ENCODE measurements at regions not wholly inside any gene's neighbourhood (a gene's known extent, or its start where the extent isn't known, plus 50 kb on each side); places are given as distances from the start of the nearest gene placed in this dataset.
"Not testable (repeated sequence)": the region's sequence is repeated elsewhere in the genome, so short reads cannot be mapped to it uniquely, and the experiment has no call there.

- DNase-seq (ENCODE audit: low spot score) = no peak
These were observed 384.2 kb downstream of the DTWD2 start for GRCh38 chr5:118604106-118604505.

GRCh38 chr5:118603278-118603677, 385.1 kb downstream of the DTWD2 start:
- no peak for DNase-seq (ENCODE audit: low spot score)

DNA sequence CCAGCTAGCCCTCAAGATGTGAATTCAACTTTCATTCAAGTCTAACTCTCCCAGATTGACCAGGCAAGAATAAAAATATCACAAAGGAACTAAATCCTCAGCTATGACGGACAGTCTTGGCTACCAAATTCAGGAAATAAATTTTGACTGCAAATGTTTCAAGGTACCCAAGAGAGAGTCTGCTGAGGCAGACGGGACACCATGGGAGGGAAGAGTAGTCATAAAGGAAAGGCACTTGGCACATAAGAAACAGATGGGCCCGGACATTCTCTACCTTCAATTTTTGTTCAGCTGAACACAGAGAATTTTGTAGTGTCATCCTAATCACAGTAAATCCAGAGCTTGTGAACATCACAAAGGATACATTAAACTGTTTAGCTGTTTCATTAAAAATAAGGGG, 390.0 kb downstream of the DTWD2 start:
- no peak for DNase-seq (ENCODE audit: low spot score)

GRCh38 chr5:118597543-118597942, 390.8 kb downstream of the DTWD2 start:
- no peak for DNase-seq (ENCODE audit: low spot score)

DNA sequence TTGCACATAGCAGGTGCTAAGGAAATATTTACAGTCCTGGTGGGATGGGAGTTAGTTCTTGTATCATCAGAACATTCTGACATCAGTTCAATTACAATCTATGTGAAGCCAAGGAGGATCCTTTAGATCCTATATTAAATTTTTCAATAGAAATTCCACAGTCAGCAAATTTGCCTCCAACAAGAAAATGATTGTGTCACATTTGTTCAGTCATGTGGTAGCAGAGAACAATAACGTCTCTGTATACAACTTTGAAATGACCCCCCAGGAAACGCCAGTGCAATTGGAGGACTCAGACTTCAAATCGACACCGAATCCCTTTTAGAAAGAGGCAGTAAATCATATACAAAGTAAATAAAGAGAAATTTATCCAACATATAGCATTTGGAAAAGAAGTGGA, 392.1 kb downstream of the DTWD2 start:
- no peak for DNase-seq (ENCODE audit: low spot score)

DNA sequence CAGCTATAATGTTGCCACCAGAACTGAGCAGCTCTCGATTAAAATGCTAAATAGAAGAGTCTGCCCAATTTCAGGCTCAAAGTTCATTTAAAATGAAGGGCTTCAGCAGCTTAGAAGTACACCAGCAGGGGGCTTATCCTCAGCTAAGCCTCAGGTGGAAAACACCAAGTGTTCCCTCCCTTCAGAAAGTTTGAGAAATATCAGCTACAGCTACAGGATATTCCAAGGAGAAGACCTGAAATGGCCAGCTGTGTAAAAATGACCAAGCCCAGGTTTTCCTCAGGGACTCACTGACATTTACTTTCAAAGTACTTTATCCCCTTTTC, 395.4 kb downstream of the DTWD2 start:
- DNase-seq (ENCODE audit: low spot score) = no peak

GRCh38 chr5:118592229-118593002, 395.9 kb downstream of the DTWD2 start:
- DNase-seq (ENCODE audit: low spot score) = no peak

DNA sequence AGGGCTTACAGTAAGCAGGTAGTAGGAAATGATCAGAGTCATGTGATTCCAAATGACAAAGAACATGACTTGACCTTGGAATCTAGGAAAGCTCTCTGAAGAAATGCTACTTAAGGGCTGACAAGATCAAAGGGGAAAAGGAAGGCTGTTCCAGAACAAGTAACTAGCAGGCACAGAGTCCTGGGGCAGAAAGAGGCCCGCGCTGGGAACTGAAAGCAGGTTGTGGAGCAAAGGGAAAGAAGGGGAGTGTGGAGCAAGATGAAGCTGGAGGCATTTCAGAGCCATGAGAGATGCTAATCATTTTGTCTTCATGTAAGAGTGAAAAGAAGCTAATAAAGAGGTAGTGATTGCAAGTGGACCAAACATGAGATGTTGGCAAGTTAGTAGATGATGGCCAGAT, 397.5 kb downstream of the DTWD2 start:
- no peak for DNase-seq (ENCODE audit: low spot score)

DNA sequence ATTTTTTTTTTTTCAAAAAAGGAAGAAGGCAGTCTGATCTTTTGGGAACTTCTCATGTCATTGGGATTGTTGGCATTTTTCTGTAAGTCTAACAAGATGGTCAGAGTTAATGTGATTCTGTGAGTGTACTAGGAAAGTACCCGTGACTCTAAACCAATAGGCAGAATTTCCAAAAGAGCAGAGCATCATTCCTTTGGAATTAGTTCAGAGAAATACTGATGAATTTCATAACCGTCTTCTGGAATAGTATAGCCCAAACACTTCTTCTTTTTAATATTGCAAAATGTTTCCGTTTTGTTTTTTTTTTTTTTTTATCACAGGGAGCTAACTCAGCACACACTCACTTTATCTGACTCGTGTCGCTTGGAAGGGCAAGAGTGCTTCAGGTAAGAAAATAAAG, 407.4 kb downstream of the DTWD2 start:
- no peak for DNase-seq (ENCODE audit: low spot score)

DNA sequence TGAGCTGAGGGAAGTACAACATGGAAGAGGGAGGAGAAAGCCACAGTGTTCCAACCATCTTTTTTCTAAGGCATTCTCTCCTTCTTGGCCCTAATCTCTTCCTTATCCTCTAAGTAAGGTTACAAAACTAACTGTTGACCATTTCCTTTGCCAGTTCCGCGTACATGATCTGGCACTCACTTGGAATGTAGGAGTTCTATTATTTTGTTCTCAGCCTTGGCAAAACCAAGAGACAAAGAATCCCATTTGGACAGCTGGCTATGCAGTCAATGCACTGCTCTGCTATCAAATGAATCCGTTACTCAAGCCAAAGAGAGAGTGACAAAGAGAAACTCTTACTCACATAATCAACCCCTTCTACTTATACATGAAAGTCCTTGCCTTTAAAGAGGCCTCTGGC, 410.3 kb downstream of the DTWD2 start:
- no peak for DNase-seq (ENCODE audit: low spot score)

GRCh38 chr5:118577621-118578020, 410.7 kb downstream of the DTWD2 start:
- no peak for DNase-seq (ENCODE audit: low spot score)

DNA sequence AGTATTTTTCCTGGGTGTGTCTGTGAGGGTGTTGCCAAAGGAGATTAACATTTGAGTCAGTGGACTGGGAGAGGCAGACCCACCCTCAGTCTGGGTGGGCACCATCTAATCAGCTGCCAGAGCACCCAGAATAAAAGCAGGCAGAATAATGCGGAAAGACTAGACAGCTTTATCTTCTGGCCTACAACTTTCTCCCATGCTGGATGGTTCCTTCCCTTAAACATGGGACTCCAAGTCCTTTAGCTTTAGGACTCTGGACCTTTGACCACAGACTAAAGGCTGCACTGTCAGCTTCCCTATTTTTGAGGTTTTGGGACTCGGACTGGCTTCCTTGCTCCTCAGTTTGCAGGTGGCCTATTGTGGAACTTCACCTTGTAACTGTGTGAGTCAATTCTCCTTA, 418.1 kb downstream of the DTWD2 start:
- not testable (repeated sequence) for DNase-seq (ENCODE audit: low spot score)

DNA sequence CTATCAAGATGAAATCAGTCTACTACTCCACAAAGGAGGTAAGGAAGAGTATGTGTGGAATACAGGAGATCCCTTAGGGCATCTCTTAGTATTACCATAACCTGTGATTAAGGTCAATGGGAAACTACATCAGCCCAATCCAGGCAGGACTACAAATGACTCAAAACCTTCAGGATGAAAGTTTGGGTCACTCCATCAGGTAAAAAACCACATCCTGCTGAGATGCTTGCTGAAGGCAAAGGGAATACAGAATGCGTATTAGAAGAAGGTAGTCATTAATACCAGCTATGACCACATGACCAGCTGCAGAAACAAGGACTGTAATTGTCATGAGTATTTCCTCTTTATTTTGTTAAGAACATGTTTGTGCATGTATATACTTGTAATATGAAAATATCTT, 418.8 kb downstream of the DTWD2 start:
- not testable (repeated sequence) for DNase-seq (ENCODE audit: low spot score)

GRCh38 chr5:118565335-118565971, 422.9 kb downstream of the DTWD2 start:
- DNase-seq (ENCODE audit: low spot score) = no peak

DNA sequence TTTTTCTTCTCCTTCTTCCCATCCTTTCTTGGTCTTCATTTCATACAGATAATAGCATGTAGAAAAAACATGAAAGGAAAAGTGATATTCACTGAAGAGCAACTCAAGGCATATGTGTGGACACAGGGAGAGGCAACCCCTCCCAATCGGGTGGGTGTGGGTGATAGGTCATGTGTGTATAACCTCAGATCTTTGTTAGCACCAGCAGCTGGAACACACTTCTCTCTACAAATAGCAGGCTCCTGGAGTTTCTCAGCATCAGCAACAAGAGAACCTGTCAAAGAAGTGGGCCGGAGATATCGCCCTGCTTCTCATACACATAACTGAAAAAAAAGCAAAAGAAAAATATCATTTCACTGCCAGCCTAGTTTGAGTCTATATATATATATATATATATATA, 426.4 kb downstream of the DTWD2 start:
- no peak for DNase-seq (ENCODE audit: low spot score)

DNA sequence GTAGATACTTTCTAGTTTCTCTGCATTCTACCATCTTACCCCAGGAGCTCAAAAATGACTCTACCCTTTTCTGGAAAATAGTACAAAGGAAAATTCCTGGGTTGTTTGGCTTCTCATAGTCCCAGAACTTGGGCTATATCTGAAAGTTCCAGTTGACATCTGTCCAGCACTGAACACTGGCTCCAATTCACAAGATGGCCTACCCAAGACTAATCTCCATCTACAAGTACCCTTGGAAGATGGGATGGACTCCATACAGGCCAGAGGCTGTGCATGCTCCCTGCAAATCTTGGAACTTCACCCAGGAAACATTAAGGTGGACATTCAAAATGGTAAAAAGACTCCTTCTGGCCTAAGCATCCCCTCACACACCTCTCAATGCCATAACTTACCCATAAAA, 427.1 kb downstream of the DTWD2 start:
- DNase-seq (ENCODE audit: low spot score) = no peak

DNA sequence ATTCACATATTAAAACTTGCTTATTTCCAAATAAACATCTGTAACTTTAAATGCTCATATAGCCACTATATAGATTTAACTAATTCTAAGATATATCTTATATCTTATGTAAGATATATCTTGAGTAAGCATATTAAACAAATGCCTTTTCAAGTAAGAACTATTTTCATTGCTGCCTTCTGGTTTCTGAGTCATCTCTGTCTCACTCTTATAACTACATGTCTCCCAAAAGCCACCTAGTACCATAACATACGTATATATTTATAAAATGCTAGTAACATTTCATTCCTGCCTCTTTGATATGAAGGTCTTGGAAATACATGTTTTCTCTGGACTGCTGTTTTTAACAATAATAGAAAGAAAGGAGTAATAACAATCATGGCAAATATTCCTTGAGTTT, 429.5 kb downstream of the DTWD2 start:
- DNase-seq (ENCODE audit: low spot score) = no peak

DNA sequence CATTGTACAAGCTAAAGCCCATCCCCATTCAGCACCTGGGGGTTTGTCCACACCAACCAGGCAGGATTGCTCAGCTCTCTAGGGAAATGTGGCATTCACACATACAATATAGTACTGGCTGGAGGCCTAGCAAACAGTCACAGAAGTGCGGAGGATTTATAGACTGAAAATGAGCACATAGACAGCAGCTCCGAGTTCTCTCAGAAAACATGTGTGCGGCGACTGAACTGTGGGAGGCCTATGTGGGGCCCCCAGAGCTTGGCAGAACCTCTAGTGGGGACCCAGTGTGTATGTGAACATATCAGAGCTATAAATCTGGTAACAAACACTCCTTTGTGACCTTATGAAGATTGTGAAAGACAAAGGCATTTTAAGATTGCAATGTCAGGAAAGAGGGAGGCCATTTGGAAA, 431.1 kb downstream of the DTWD2 start:
- DNase-seq (ENCODE audit: low spot score) = no peak

GRCh38 chr5:118556792-118557191, 431.6 kb downstream of the DTWD2 start:
- no peak for DNase-seq (ENCODE audit: low spot score)

- no peak for DNase-seq (ENCODE audit: low spot score)
These were observed 432.6 kb downstream of the DTWD2 start for GRCh38 chr5:118555727-118556126.

- no peak for DNase-seq (ENCODE audit: low spot score)
These were observed 433.4 kb downstream of the DTWD2 start for GRCh38 chr5:118554981-118555380.

DNA sequence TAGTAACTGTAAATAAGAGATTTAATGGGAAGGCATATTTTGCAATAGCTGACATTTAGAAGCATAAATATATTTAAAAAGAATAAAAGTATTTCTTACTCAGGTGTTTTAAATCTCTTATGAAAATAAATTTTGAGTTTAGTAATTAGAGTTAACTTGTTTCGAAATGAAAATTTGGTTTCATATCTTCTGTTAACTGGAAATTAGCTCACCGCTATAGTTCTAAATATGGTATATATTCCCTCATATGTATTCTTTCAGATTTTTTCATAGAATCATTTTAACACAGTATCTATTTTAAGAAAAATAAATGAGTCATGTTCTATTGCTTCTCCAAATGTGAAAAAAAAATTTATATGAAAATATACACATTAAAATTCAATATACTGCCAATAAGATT, 434.1 kb downstream of the DTWD2 start:
- DNase-seq (ENCODE audit: low spot score) = no peak

GRCh38 chr5:118553662-118554061, 434.7 kb downstream of the DTWD2 start:
- DNase-seq (ENCODE audit: low spot score) = no peak

DNA sequence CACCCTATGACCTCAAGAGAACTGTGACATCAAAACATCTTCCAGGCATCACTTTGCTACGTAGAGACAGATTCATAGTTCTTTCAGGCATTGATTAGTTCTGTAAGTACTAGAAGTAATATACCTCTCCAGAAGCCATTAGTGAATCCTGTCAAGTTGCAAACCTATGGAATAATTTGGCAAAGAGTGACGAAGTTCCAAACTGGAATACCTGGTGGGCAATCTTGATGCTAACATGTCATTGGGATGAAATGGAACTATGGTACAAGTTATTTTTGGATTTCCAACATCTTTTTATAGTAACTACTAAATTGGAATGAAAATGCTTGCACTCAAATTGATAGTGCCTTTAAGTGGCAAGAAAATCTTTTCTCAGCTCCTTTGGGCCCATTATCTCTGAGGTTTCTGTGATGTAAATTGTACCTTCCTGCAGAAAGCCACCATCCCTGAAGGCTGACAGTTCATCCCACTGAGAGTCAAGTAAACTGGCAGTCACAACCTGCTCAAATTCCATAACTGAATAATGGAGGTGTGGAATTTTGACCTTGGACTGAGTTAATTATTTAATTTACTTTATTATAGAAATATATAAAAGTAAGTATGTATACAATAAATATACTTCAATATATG, 435.5 kb downstream of the DTWD2 start:
- DNase-seq (ENCODE audit: low spot score) = no peak

Measured in CD4-positive, alpha-beta T cell treated with Interleukin-6 at 100 ng/mL for 8 hours (primary cell).